ENCODE measurements at regions not wholly inside any gene's neighbourhood (a gene's known extent, or its start where the extent isn't known, plus 50 kb on each side); places are given as distances from the start of the nearest gene placed in this dataset.

- DNase-seq, result no peak
- H3K4me1 ChIP-seq (ENCODE audit: low read length), result no peaks in the 10 kb centered on the region
- no peaks in the 10 kb centered on the region for H3K9me2 ChIP-seq (replicated peaks; ENCODE audit: insufficient read depth, low read length)
- no peak overlapping the region for H3K4me3 ChIP-seq (ENCODE audit: low read length)
- H2AFZ ChIP-seq (ENCODE audit: low read length), result no peak overlapping the region
- H3F3A ChIP-seq (ENCODE audit: insufficient read depth, low read length), result no peaks in the 10 kb centered on the region
- H3K27ac ChIP-seq (ENCODE audit: low read length), result no peak overlapping the region
- no peak overlapping the region for H3K4me2 ChIP-seq (ENCODE audit: low read depth, low read length)
- H4K20me1 ChIP-seq (ENCODE audit: insufficient read depth, low read length), result no peaks in the 10 kb centered on the region
- H3K27me3 ChIP-seq (replicated peaks; ENCODE audit: insufficient read depth, low read length), result no peaks in the 10 kb centered on the region
- H3K36me3 ChIP-seq (replicated peaks; ENCODE audit: insufficient read depth, low read length), result no peaks in the 10 kb centered on the region
- no peak overlapping the region for H3K9ac ChIP-seq (ENCODE audit: low read length)
- H3K9me3 ChIP-seq (replicated peaks; ENCODE audit: insufficient read depth, low read length), result no peaks in the 10 kb centered on the region
- H3K79me2 ChIP-seq (ENCODE audit: low read length), result no peaks in the 10 kb centered on the region
- no peak for TF ChIP-seq CTCF (IDR thresholded peaks at IDR 0.05; ENCODE audit: low read length)
- TF ChIP-seq EZH2 (optimal IDR thresholded peaks at IDR 0.05; ENCODE audit: low read depth, low read length), result no peak
These were observed 484.9 kb downstream of the SETD4 start for GRCh38 chr21:35575280-35575915.

GRCh38 chr21:35573472-35574374 is 486.6 kb downstream of the SETD4 start:
- Histone ChIP-seq H3K4me1 (ENCODE audit: low read length) (no peaks in the 10 kb centered on the region), H2AFZ (ENCODE audit: low read length) (no peak overlapping the region), H4K20me1 (ENCODE audit: insufficient read depth, low read length) (no peaks in the 10 kb centered on the region), H3F3A (ENCODE audit: insufficient read depth, low read length) (no peaks in the 10 kb centered on the region), H3K9me2 (replicated peaks; ENCODE audit: insufficient read depth, low read length) (no peaks in the 10 kb centered on the region), H3K79me2 (ENCODE audit: low read length) (no peaks in the 10 kb centered on the region), H3K36me3 (replicated peaks; ENCODE audit: insufficient read depth, low read length) (no peaks in the 10 kb centered on the region), H3K9me3 (replicated peaks; ENCODE audit: insufficient read depth, low read length) (no peaks in the 10 kb centered on the region), H3K9ac (ENCODE audit: low read length) (no peak overlapping the region), H3K27ac (ENCODE audit: low read length) (no peak overlapping the region), H3K4me3 (ENCODE audit: low read length) (no peak overlapping the region), H3K27me3 (replicated peaks; ENCODE audit: insufficient read depth, low read length) (no peaks in the 10 kb centered on the region), H3K4me2 (ENCODE audit: low read depth, low read length) (no peak overlapping the region)
- no peak for DNase-seq
- TF ChIP-seq CTCF (IDR thresholded peaks at IDR 0.05; ENCODE audit: low read length) (no peak), EZH2phosphoT487 (IDR thresholded peaks at IDR 0.05; ENCODE audit: low read length) (no peak), EZH2 (optimal IDR thresholded peaks at IDR 0.05; ENCODE audit: low read depth, low read length) (no peak)

GRCh38 chr21:35571910-35572309 is 488.4 kb downstream of the SETD4 start:
- Histone ChIP-seq H3K9me2 (replicated peaks; ENCODE audit: insufficient read depth, low read length) (no peaks in the 10 kb centered on the region), H4K20me1 (ENCODE audit: insufficient read depth, low read length) (no peaks in the 10 kb centered on the region), H3K4me2 (ENCODE audit: low read depth, low read length) (no peak overlapping the region), H3K4me3 (ENCODE audit: low read length) (no peak overlapping the region), H3K27ac (ENCODE audit: low read length) (no peak overlapping the region), H3K79me2 (ENCODE audit: low read length) (no peaks in the 10 kb centered on the region), H3K9me3 (replicated peaks; ENCODE audit: insufficient read depth, low read length) (no peaks in the 10 kb centered on the region), H2AFZ (ENCODE audit: low read length) (no peak overlapping the region), H3K4me1 (ENCODE audit: low read length) (no peaks in the 10 kb centered on the region), H3F3A (ENCODE audit: insufficient read depth, low read length) (no peaks in the 10 kb centered on the region), H3K36me3 (replicated peaks; ENCODE audit: insufficient read depth, low read length) (no peaks in the 10 kb centered on the region), H3K9ac (ENCODE audit: low read length) (no peak overlapping the region), H3K27me3 (replicated peaks; ENCODE audit: insufficient read depth, low read length) (no peaks in the 10 kb centered on the region)
- TF ChIP-seq CTCF (IDR thresholded peaks at IDR 0.05; ENCODE audit: low read length), result no peak
- no peak for TF ChIP-seq EZH2phosphoT487 (IDR thresholded peaks at IDR 0.05; ENCODE audit: low read length)
- TF ChIP-seq EZH2 (optimal IDR thresholded peaks at IDR 0.05; ENCODE audit: low read depth, low read length), result no peak
- no peak for DNase-seq
